Activated CD4-positive, alpha-beta memory T cell treated with anti-CD3 and anti-CD28 coated beads, Interleukin-2, amount 10 ng/mL, durations not matched to agents 7 days and 5 days (primary cell): ENCODE measurements at regions not wholly inside any gene's neighbourhood (a gene's known extent, or its start where the extent isn't known, plus 50 kb on each side); places are given as distances from the start of the nearest gene placed in this dataset.
"Not testable (repeated sequence)": the region's sequence is repeated elsewhere in the genome, so short reads cannot be mapped to it uniquely, and the experiment has no call there.

Source experiments
- CTCF ChIA-PET: fragments of 350-600 bp; sonication (Branson Sonifier 250); formaldehyde crosslinking; loops from one replicate; lab custom pipeline; 2021; ENCODE audit warnings: antibody characterized with exemption, inconsistent platforms; lab: Charles Lee
- POLR2A ChIA-PET: fragments of 350-600 bp; sonication (Branson Sonifier 250); formaldehyde crosslinking; loops from one replicate; lab custom pipeline; 2021; ENCODE audit warnings: antibody characterized with exemption; lab: Charles Lee
- DNase-seq: peaks from one replicate; pipeline ENCODE4 v3.0.0-alpha.2; 2020
- H3K27ac Mint-ChIP-seq: one replicate; pipeline ENCODE4 v1.8.0; 2021; ENCODE audit warnings: mild to moderate bottlenecking, mixed read lengths
- H3K27me3 Mint-ChIP-seq: one replicate; pipeline ENCODE4 v1.8.0; 2021; ENCODE audit warnings: mixed read lengths
- H3K36me3 Mint-ChIP-seq: one replicate; pipeline ENCODE4 v1.8.0; 2021; ENCODE audit warnings: low read depth, mixed read lengths
- H3K4me1 Mint-ChIP-seq: one replicate; pipeline ENCODE4 v1.8.0; 2021; ENCODE audit warnings: mixed read lengths
- H3K4me3 Mint-ChIP-seq: one replicate; pipeline ENCODE4 v1.8.0; 2021; ENCODE audit warnings: mild to moderate bottlenecking, mixed read lengths
- H3K9me3 Mint-ChIP-seq: one replicate; pipeline ENCODE4 v1.8.0; 2021; ENCODE audit warnings: mixed read lengths

DNA sequence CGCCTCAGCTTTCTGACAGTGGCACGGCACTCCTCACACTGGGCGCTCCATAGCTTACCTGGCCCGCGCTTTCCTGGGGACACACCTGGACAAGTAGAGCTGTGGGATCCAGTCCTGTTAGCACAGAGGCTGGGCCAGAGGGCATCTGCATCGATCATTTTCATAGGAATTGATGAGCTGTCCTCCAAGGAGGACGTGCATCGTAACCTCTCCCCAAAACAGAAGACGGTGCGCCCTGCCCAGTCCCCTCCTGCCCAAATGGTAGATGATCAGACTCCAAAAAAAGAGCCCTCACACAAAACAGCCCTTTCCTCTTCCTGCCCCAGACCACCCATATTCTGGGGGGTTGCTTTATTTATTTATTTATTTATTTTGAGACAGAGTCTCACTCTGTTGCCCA, 161.2 kb downstream of the CTTN start:
- no peaks in the 10 kb centered on the region for H3K4me1 Mint-ChIP-seq
- DNase-seq: no peak
- no peak overlapping the region for H3K4me3 Mint-ChIP-seq
- no peak overlapping the region for H3K27ac Mint-ChIP-seq
- H3K36me3 Mint-ChIP-seq: no peaks in the 10 kb centered on the region
- CTCF ChIA-PET: no interaction called here
- POLR2A ChIA-PET: no interaction called here
- no peaks in the 10 kb centered on the region for H3K9me3 Mint-ChIP-seq
- peaks cover 4% of the 10 kb centered on the region for H3K27me3 Mint-ChIP-seq

DNA sequence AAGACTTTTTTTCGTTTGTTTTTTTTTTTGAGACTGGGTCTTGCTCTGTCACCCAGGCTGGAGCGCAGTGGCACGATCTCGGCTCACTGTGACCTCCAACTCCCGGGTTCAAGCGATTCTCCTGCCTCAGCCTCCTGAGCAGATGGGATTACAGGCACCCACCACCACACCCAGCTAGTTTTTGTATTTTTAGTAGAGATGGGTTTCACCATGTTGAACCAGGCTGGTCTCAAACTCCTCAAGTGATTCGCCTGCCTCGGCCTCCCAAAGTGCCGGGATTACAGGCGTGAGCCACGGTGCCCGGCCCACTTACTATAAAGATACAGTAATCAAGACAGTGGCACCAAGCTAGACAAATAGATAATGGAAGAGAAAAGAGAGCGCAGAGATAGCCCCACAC, 162.3 kb downstream of the CTTN start:
- CTCF ChIA-PET, POLR2A ChIA-PET, H3K4me3 Mint-ChIP-seq, DNase-seq, H3K4me1 Mint-ChIP-seq, H3K36me3 Mint-ChIP-seq, H3K27me3 Mint-ChIP-seq, H3K27ac Mint-ChIP-seq, H3K9me3 Mint-ChIP-seq: not testable (repeated sequence)

DNA sequence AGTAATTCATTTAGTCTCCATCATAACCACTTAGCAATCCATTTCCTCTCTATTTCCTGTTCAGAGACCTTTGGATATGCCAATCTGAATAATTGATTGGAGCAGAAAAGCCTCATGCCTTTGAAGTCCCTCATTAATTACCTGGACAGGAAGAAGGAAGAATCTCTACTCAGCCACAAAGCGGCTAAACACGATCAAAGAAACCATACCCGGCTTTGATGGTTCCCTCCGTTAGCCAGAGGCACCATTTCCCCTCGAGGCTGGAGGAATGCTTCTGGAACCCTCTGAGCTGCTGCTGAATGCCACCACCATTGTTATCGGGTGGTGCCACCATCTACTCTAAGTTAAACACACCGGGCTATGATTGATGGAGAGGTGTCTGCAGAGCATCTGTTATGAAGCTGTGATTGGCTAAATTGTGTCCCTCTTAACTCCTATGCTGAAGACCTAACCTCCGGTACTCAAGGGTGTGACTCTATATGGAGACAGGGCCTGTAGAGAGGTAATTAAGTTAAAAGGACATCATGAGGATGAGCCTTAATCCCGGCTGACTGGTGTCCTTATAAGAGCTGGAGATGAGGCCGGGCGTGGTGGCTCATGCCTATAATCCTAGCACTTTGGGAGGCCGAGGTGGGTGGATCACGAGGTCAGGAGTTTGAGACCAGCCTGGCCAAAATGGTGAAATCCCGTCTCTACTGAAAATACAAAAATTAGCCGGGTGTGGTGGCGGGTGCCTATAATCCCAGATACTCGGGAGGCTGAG, 168.6 kb downstream of the CTTN start:
- H3K27me3 Mint-ChIP-seq: peaks cover 9% of the 10 kb centered on the region
- H3K9me3 Mint-ChIP-seq: no peaks in the 10 kb centered on the region
- no peaks in the 10 kb centered on the region for H3K4me1 Mint-ChIP-seq
- CTCF ChIA-PET: no interaction called here
- H3K27ac Mint-ChIP-seq: no peak overlapping the region
- POLR2A ChIA-PET: no interaction called here
- DNase-seq: no peak
- no peak overlapping the region for H3K4me3 Mint-ChIP-seq
- no peaks in the 10 kb centered on the region for H3K36me3 Mint-ChIP-seq

DNA sequence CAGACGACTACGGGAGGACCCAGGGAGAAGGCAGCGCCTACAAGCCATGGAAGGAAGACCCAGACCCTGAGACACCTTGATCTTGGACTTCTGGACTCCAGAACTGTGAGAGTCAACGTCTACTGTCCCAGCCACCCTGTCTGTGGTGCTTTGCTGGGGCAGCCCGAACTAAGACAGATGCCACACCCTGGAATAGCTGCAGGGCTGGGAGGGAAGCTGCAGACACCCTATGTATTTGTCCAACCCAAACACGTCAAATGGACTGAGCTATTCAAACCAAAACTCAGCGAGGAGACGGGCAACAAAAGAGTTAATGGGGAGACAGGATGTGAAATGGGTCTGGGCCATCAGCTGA, 169.3 kb downstream of the CTTN start:
- ChIA-PET POLR2A (no interaction called here), CTCF (no interaction called here)
- DNase-seq: no peak
- no peaks in the 10 kb centered on the region for H3K9me3 Mint-ChIP-seq
- H3K27ac Mint-ChIP-seq: no peak overlapping the region
- peaks cover 9% of the 10 kb centered on the region for H3K27me3 Mint-ChIP-seq
- no peaks in the 10 kb centered on the region for H3K36me3 Mint-ChIP-seq
- no peaks in the 10 kb centered on the region for H3K4me1 Mint-ChIP-seq
- H3K4me3 Mint-ChIP-seq: no peak overlapping the region

DNA sequence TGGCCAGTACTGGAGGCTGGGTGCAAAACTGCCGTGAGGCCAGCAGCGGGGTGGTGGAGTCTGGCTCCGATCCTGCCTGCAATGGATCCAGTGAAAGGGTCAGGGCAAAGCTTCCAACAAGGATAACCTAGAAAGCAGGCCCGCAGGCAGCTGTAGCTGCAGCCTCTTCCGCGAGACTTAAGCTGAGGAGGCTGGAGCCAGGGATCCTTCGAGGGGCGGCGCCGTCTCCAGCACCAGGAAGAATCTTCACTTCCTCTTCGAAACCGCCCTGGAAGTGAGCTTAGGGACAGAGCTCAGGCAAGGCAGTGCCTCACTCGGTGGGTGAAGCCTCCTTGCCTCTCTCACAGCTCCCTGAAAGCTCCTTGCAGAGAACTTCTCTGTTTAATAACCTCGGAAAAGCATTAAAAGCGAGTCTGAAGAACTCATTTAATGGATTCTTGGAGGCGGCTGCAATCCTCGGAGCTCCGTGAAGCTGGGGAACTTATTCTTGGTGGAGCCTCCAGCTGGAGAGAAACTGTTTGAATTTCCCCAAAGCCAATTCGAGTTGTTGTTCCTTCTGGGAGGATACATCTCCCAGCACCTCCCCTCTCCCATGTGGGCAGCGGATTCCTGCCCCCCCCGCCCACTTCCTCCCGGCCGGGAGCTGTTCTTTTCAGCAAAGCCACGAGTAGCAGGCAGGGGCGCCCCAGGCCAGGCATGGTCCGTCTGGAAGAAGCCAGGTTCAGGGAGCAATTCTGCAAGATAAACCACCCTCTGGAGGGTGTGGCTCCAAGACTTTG, 169.9 kb downstream of the CTTN start:
- Mint-ChIP-seq H3K27me3 (peaks cover 8% of the 10 kb centered on the region), H3K4me3 (no peak overlapping the region), H3K4me1 (no peaks in the 10 kb centered on the region), H3K27ac (no peak overlapping the region), H3K9me3 (no peaks in the 10 kb centered on the region), H3K36me3 (no peaks in the 10 kb centered on the region)
- no peak for DNase-seq
- ChIA-PET CTCF (no interaction called here), POLR2A (no interaction called here)

DNA sequence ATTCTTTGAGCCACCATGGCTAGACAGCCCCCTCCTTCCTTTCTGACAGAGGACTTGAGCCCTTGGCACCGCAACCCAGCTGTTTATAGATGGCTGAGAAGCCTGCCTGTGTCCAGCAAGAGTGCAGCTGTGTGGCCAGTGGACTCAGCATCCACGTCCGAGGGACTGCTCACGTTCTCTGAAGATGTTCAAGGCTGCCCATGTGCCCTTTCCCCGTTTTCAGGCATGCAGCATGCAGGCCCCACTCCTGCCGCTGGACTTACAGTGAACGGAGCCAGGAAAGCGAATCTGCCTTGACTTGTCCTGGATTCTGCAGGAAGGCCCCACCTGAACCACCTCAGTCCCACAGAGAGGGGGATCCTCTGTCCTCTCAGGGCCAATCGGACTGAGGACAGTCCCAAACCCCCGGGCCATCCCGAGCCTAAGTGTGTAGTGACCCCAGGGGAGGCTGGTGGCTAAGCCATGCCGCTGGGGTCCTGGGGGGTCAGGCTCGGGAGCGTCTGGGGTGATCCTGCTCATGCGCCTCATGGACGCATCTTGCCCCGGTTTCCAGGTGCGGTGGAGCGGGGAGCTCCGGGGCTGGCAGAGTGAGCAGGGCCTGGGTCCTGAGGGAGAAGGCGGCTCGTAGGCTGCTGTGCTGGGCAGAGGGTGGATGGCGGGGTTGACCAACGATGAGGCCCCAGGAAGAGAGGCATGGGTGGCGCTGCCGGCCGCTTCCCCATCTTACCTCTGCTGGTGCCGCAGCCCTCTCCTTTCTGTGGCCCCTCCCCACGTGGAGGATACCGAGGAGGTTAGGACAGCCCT, 170.7 kb downstream of the CTTN start:
- CTCF ChIA-PET: no interaction called here
- no peak overlapping the region for H3K27ac Mint-ChIP-seq
- H3K36me3 Mint-ChIP-seq: no peaks in the 10 kb centered on the region
- no peak overlapping the region for H3K4me3 Mint-ChIP-seq
- peaks cover 6% of the 10 kb centered on the region for H3K27me3 Mint-ChIP-seq
- no peaks in the 10 kb centered on the region for H3K9me3 Mint-ChIP-seq
- POLR2A ChIA-PET: no interaction called here
- no peaks in the 10 kb centered on the region for H3K4me1 Mint-ChIP-seq
- DNase-seq: no peak

DNA sequence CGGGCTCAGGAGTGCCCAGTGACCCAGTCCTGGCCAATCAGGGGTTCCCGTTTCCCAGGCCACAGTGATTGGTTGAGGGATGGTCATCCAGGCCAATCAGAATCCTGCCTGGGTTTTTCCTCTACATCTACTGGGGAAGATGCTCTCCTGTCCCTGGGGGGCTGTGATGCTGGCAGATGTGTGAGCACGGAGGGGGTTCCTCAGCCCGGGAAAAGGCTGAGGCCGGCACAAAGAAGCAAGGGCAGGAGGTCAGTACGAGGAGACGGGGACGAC, 171.2 kb downstream of the CTTN start:
- CTCF ChIA-PET: no interaction called here
- no peak overlapping the region for H3K4me3 Mint-ChIP-seq
- no peaks in the 10 kb centered on the region for H3K9me3 Mint-ChIP-seq
- no peaks in the 10 kb centered on the region for H3K4me1 Mint-ChIP-seq
- no peak for DNase-seq
- H3K27ac Mint-ChIP-seq: no peak overlapping the region
- H3K36me3 Mint-ChIP-seq: no peaks in the 10 kb centered on the region
- POLR2A ChIA-PET: no interaction called here
- H3K27me3 Mint-ChIP-seq: peaks cover 6% of the 10 kb centered on the region

DNA sequence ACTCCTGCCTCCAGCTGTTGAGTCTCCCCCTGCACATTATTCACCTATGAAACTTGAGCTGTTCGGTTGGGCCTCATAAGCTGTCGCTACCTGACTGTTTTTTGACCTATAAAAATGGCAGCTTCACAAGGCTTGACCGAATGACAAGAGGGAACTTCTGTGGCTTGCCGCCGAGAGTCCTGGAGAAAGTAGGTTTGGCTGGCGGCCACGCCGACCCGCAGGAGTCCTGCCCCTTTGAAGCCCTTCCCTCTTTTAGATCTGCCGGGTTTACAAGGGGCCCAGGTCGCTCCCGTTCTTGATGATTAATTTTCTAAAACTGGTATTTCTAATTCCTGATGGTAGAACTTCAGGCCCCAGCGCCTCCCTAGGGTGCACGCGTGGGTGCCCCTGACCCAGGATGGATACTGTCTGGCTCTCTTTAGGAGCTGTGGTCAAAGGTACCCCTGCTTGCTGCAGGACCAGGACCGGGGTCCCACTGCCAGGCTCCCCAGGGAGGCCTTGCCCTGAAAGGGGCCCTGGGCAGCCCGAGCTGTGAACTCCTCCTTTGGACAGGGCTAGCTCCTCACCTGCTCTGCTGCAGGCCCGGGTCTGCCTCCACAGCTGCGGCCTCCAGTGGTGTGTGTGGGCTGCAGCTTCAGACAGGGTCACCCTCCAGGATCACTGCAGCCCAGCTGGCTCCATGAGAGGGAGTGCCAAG, 171.8 kb downstream of the CTTN start:
- CTCF ChIA-PET: no interaction called here

DNA sequence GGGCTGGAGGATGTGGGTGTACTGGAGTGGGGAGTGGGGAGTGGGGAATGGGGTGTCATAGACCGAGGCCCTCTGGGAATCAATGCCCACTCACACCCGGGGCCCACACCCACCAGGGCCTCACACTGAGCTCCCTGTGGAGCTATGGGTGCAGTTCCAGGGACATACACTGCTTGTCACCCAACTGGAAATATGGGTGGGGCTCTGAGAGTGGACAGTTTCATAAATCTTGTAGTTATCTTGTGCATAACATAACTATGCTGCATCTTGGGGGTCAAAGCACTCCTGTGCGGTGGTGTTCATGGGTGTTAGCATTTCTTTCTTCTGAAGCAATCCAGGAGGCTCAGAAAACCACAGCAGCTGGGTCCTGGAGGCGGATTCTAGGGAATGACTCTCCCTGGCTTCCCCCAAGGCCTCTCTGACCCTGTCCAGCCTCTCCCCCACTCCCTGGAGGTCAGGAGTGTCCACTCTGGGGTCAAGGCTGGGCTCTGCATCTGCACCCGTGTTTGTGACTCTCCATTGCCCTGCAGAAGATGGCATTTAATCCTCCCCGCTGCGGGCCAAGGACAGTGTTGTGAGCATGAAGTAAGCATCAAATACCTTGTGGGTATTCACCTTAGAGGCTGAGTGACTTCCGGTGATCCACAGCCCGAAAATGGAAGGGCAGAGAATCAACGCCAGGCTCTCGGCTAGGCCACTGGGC, 172.5 kb downstream of the CTTN start:
- no peaks in the 10 kb centered on the region for H3K4me1 Mint-ChIP-seq
- peaks cover 6% of the 10 kb centered on the region for H3K27me3 Mint-ChIP-seq
- H3K27ac Mint-ChIP-seq: no peak overlapping the region
- CTCF ChIA-PET: no interaction called here
- no peaks in the 10 kb centered on the region for H3K9me3 Mint-ChIP-seq
- DNase-seq: no peak
- no peak overlapping the region for H3K4me3 Mint-ChIP-seq
- POLR2A ChIA-PET: no interaction called here
- H3K36me3 Mint-ChIP-seq: no peaks in the 10 kb centered on the region

More for the DNA sequence above, 171.8 kb downstream of the CTTN start:
- Mint-ChIP-seq H3K27me3 (peaks cover 6% of the 10 kb centered on the region), H3K4me1 (no peaks in the 10 kb centered on the region), H3K4me3 (no peak overlapping the region), H3K27ac (no peak overlapping the region), H3K36me3 (no peaks in the 10 kb centered on the region), H3K9me3 (no peaks in the 10 kb centered on the region)
- DNase-seq: no peak
- POLR2A ChIA-PET: no interaction called here

DNA sequence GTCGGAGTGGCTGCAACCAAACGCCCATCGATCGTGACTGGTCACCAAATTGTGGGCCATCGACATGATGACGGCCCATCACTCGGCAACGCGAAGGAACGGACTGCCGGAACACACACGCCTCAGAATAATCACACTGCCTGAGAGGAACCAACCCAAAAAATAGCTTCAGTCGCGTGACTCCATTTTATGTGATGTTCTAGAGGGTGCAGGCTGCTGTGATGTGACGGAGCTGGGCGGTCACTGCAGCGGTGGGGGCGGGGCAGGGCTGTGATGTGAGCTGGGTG, 174.6 kb downstream of the CTTN start:
- no peak overlapping the region for H3K4me3 Mint-ChIP-seq
- POLR2A ChIA-PET: no interaction called here
- no peaks in the 10 kb centered on the region for H3K4me1 Mint-ChIP-seq
- H3K27ac Mint-ChIP-seq: no peak overlapping the region
- CTCF ChIA-PET: no interaction called here
- no peaks in the 10 kb centered on the region for H3K9me3 Mint-ChIP-seq
- H3K36me3 Mint-ChIP-seq: no peaks in the 10 kb centered on the region
- DNase-seq: no peak
- no peaks in the 10 kb centered on the region for H3K27me3 Mint-ChIP-seq

DNA sequence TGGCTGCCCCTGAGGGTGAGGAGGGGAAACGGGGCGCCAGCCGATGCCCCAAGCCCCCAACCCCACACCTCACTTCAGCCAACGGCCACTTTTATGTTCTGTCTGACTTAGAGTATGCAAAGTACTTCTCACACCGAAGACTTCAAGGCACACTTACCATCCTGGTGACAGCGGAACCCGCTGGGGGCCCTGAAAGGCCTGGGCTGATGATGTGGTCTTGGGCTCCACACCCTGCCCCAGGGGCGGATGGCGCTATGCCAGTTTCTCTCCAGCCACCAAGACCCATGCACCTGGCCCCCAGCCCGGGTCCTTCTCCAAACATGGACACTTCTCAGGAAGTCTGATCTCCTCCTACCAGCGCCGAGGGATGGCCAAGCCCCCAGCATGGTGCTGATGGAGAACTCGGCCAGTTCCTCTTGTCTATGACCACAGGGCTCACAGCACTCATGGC, 175.4 kb downstream of the CTTN start:
- ChIA-PET POLR2A (no interaction called here), CTCF (no interaction called here)
- Mint-ChIP-seq H3K27ac (no peak overlapping the region), H3K4me1 (no peaks in the 10 kb centered on the region), H3K9me3 (no peaks in the 10 kb centered on the region), H3K27me3 (no peaks in the 10 kb centered on the region), H3K4me3 (no peak overlapping the region), H3K36me3 (no peaks in the 10 kb centered on the region)
- DNase-seq: no peak

DNA sequence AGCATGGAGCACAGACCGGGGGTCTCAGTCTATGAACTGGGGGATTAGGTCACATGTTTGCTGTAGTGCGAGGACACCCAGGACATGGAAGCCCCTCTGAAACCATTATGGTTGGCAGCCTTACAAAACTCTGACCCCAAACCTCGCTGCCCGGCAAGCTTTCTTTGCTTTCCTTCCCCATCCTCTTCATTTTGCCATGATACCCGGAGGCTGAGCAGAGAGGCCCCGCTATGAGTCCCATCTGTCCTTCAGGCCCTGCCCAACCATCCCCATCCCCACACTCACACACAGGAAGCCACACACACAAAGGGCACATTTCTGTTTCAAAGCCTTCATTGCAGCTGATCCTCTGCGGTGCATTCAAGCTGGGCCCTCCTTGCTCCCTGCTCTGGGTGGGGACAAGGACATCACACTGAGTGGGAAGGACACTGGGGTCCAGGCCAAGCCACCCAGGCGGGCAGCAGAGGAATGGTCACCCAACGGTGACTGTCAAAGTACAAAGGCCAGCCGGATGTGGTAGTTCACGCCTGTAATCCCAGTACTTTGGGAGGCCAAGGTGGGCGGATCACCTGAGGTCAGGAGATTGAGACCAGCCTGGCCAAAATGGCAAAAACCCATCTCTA, 176.5 kb downstream of the CTTN start:
- H3K27me3 Mint-ChIP-seq: no peaks in the 10 kb centered on the region
- H3K4me3 Mint-ChIP-seq: no peak overlapping the region
- no peaks in the 10 kb centered on the region for H3K36me3 Mint-ChIP-seq
- ChIA-PET POLR2A (no interaction called here), CTCF (no interaction called here)
- no peaks in the 10 kb centered on the region for H3K4me1 Mint-ChIP-seq
- DNase-seq: no peak
- H3K9me3 Mint-ChIP-seq: no peaks in the 10 kb centered on the region
- H3K27ac Mint-ChIP-seq: no peak overlapping the region
